ENCODE measurements at regions not wholly inside any gene's neighbourhood (a gene's known extent, or its start where the extent isn't known, plus 50 kb on each side); places are given as distances from the start of the nearest gene placed in this dataset.

GRCh38 chr4:62917649-62918048, 1491.6 kb downstream of the TECRL start:
- intact Hi-C loops (cut with DNase I), result no loop called here
- Histone ChIP-seq H3K4me1 (peaks cover 0 to 6% (median 0%) of the 10 kb centered on the region in 3 donors), H3K27ac (no peak overlapping the region), H3K9me3 (no peaks in the 10 kb centered on the region), H3K4me3 (no peak overlapping the region), H3K36me3 (no peaks in the 10 kb centered on the region), H3K27me3 (no peaks in the 10 kb centered on the region)
- WGBS, 2 donors, result 52 to 63% methylated on average over 2 of the region's 2 CpGs
- TF ChIP-seq POLR2A (IDR thresholded peaks at IDR 0.05) (no peak), CTCF (IDR thresholded peaks at IDR 0.05) (no peak)
- DNase-seq, result no peak

- intact Hi-C loops (cut with DNase I), result no loop called here
- H3K9me3 ChIP-seq, result no peaks in the 10 kb centered on the region
Measured at GRCh38 chr4:62914758-62915157, 1494.5 kb downstream of the TECRL start.

GRCh38 chr4:62913065-62913464, 1496.2 kb downstream of the TECRL start:
- no peaks in the 10 kb centered on the region for H3K9me3 ChIP-seq
- H3K36me3 ChIP-seq, result no peaks in the 10 kb centered on the region
- no peak overlapping the region for H3K4me3 ChIP-seq
- intact Hi-C loops (cut with DNase I), result no loop called here
- TF ChIP-seq CTCF (IDR thresholded peaks at IDR 0.05) (no peak), POLR2A (IDR thresholded peaks at IDR 0.05) (no peak)
- peaks cover 0 to 6% (median 0%) of the 10 kb centered on the region in 3 donors for H3K4me1 ChIP-seq
- no peak overlapping the region for H3K27ac ChIP-seq
- 40 to 70% methylated on average over 1 of the region's 1 CpG for WGBS, 2 donors
- no peak for DNase-seq
- no peaks in the 10 kb centered on the region for H3K27me3 ChIP-seq

More at GRCh38 chr4:62914758-62915157, 1494.5 kb downstream of the TECRL start:
- no peaks in the 10 kb centered on the region for H3K27me3 ChIP-seq
- DNase-seq, result no peak
- no peaks in the 10 kb centered on the region for H3K36me3 ChIP-seq
- no peak overlapping the region for H3K4me3 ChIP-seq
- no peak for TF ChIP-seq CTCF (IDR thresholded peaks at IDR 0.05)
- no peak overlapping the region for H3K27ac ChIP-seq
- H3K4me1 ChIP-seq, result peaks cover 0 to 6% (median 0%) of the 10 kb centered on the region in 3 donors
- 50 to 57% methylated on average over 4 of the region's 4 CpGs for WGBS, 2 donors

GRCh38 chr4:62912531-62912930, 1496.7 kb downstream of the TECRL start:
- no peaks in the 10 kb centered on the region for H3K36me3 ChIP-seq
- no peaks in the 10 kb centered on the region for H3K27me3 ChIP-seq
- intact Hi-C loops (cut with DNase I), result no loop called here
- peaks cover 0 to 6% (median 0%) of the 10 kb centered on the region in 3 donors for H3K4me1 ChIP-seq
- DNase-seq, result no peak
- 0 to 11% methylated on average over 1 of the region's 1 CpG for WGBS, 2 donors
- no peaks in the 10 kb centered on the region for H3K9me3 ChIP-seq
- TF ChIP-seq POLR2A (IDR thresholded peaks at IDR 0.05), result no peak
- TF ChIP-seq CTCF (IDR thresholded peaks at IDR 0.05), result no peak
- H3K27ac ChIP-seq, result no peak overlapping the region
- H3K4me3 ChIP-seq, result no peak overlapping the region

GRCh38 chr4:62909238-62909637, 1500.0 kb downstream of the TECRL start:
- TF ChIP-seq POLR2A (IDR thresholded peaks at IDR 0.05) (no peak), CTCF (IDR thresholded peaks at IDR 0.05) (no peak)
- Histone ChIP-seq H3K27ac (no peak overlapping the region), H3K36me3 (no peaks in the 10 kb centered on the region), H3K4me1 (peaks cover 0 to 6% (median 0%) of the 10 kb centered on the region in 3 donors), H3K9me3 (no peaks in the 10 kb centered on the region), H3K27me3 (no peaks in the 10 kb centered on the region), H3K4me3 (no peak overlapping the region)
- 67 to 71% methylated on average over 3 of the region's 3 CpGs for WGBS, 2 donors
- intact Hi-C loops (cut with DNase I), result no loop called here
- DNase-seq, result no peak

All from esophagus squamous epithelium (tissue), 5 donors.